ENCODE measurements at regions not wholly inside any gene's neighbourhood (a gene's known extent, or its start where the extent isn't known, plus 50 kb on each side); places are given as distances from the start of the nearest gene placed in this dataset.

GRCh38 chr2:13597176-13597575 is 880.4 kb downstream of the TRIB2 start:
- no peaks in the 10 kb centered on the region for H3K36me3 Mint-ChIP-seq (ENCODE audit: low read depth)
- H3K27me3 Mint-ChIP-seq (ENCODE audit: insufficient read depth), result no peaks in the 10 kb centered on the region
- DNase-seq, result no peak
- no peak overlapping the region for H3K27ac Mint-ChIP-seq
- no peaks in the 10 kb centered on the region for H3K4me1 Mint-ChIP-seq (ENCODE audit: low read depth)
- H3K9me3 Mint-ChIP-seq, result peaks cover 20% of the 10 kb centered on the region
- no peak overlapping the region for H3K4me3 Mint-ChIP-seq
- no peak for TF ChIP-seq CTCF (IDR thresholded peaks at IDR 0.05)

DNA sequence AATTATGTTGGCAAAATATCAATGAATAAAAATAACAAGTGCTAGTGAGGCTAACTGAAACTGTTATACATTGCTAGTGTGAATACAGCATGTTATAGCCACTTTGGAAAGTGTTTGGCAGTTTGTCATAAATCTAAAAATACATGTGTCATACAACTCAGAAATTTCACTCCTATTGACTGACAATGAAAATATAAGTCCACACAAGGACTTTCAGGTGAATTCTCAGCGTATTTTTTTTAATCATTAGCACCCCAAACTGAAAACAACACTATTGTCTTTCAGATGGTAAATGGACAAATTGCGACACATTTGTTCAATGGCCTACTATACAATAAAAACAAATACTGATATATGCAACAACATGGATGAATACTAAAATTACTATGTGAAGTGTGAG is 884.8 kb downstream of the TRIB2 start:
- peaks cover 10% of the 10 kb centered on the region; the same call in 1 of the 2 replicates for H3K9me3 Mint-ChIP-seq
- no peak for DNase-seq
- no peak overlapping the region for H3K4me3 Mint-ChIP-seq
- H3K27ac Mint-ChIP-seq, result no peak overlapping the region
- no peaks in the 10 kb centered on the region for H3K4me1 Mint-ChIP-seq (ENCODE audit: low read depth)
- TF ChIP-seq CTCF (IDR thresholded peaks at IDR 0.05), result no peak
- H3K27me3 Mint-ChIP-seq (ENCODE audit: insufficient read depth), result no peaks in the 10 kb centered on the region
- no peaks in the 10 kb centered on the region for H3K36me3 Mint-ChIP-seq (ENCODE audit: low read depth)

DNA sequence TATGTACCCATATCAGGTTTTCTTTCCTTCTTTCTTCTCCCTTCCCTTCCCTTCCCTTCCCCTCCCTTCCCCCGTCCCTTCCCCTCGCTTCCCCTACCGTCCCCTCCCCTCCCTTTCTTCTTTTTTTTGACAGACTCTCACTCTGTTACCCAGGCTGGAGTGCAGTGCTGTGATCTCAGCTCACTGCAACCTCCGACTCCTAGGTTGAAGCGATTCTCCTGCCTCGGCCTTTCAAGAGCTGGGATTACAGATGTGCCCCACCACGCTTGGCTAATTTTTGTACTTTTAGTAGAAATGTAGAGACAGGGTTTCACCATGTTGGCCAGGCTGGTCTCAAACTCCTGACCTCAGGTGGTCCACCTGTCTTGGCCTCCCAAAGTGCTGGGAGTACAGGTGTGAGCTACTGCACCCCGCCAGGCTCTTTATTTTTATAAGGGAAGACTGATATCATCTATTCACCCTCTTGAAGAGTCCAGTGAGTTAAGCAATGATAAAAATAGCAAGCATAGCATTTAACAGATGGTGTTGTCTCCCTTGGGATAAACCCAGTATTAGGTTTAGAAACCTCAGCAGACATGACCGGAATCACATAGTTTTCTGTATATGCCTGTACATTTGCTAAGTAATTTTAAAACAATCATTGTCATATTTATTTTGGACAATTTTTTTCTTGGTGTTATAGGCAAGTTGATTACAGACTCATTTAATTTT is 888.4 kb downstream of the TRIB2 start:
- no peaks in the 10 kb centered on the region for H3K27me3 Mint-ChIP-seq (ENCODE audit: insufficient read depth)
- peaks cover 14% of the 10 kb centered on the region; the same call in 1 of the 2 replicates for H3K9me3 Mint-ChIP-seq
- no peak for DNase-seq

GRCh38 chr2:13607139-13607538 is 890.4 kb downstream of the TRIB2 start:
- Mint-ChIP-seq H3K4me3 (no peak overlapping the region), H3K27ac (no peak overlapping the region), H3K27me3 (ENCODE audit: insufficient read depth) (no peaks in the 10 kb centered on the region), H3K9me3 (peaks cover 21% of the 10 kb centered on the region), H3K4me1 (ENCODE audit: low read depth) (no peaks in the 10 kb centered on the region), H3K36me3 (ENCODE audit: low read depth) (no peaks in the 10 kb centered on the region)
- DNase-seq, result no peak
- no peak for TF ChIP-seq CTCF (IDR thresholded peaks at IDR 0.05)

More for the DNA sequence above, 888.4 kb downstream of the TRIB2 start:
- no peaks in the 10 kb centered on the region for H3K4me1 Mint-ChIP-seq (ENCODE audit: low read depth)
- no peaks in the 10 kb centered on the region for H3K36me3 Mint-ChIP-seq (ENCODE audit: low read depth)
- no peak overlapping the region for H3K27ac Mint-ChIP-seq
- TF ChIP-seq CTCF (IDR thresholded peaks at IDR 0.05), result no peak
- H3K4me3 Mint-ChIP-seq, result no peak overlapping the region

- no peak for DNase-seq
- H3K27me3 Mint-ChIP-seq (ENCODE audit: insufficient read depth), result no peaks in the 10 kb centered on the region
- no peak overlapping the region for H3K27ac Mint-ChIP-seq
- no peaks in the 10 kb centered on the region for H3K4me1 Mint-ChIP-seq (ENCODE audit: low read depth)
- H3K36me3 Mint-ChIP-seq (ENCODE audit: low read depth), result peaks cover 4% of the 10 kb centered on the region; the same call in 1 of the 2 replicates
- peaks cover 21% of the 10 kb centered on the region for H3K9me3 Mint-ChIP-seq
- TF ChIP-seq CTCF (IDR thresholded peaks at IDR 0.05), result no peak
- H3K4me3 Mint-ChIP-seq, result no peak overlapping the region
These were observed 895.2 kb downstream of the TRIB2 start for GRCh38 chr2:13611939-13612338.
